Germinal center (tissue), 1 donor: ENCODE measurements at regions not wholly inside any gene's neighbourhood (a gene's known extent, or its start where the extent isn't known, plus 50 kb on each side); places are given as distances from the start of the nearest gene placed in this dataset.

Source experiments
- DNase-seq: peaks from one replicate; pipeline ENCODE4 v3.0.0; 2012; ENCODE audit warnings: mixed read lengths, low spot score

DNA sequence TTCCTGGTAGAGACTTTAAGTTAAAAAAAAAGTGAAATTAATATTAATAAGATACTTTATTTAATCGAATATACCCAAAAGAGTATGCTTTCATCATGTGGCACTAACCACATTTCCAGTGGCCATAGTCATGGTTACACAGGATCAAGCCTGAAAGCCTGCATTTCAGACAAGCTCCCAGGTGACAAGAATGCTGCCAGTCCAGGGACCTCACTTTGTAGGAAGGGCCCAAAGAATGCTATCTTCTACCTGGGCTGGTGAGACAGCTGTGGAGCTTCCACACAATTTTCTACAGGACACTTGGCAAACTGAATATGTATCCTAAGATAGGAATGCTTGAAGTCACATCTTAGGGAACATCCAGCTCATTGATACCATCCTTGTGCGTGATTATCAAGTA, 203.8 kb downstream of the AUH start:
- no peak for DNase-seq

DNA sequence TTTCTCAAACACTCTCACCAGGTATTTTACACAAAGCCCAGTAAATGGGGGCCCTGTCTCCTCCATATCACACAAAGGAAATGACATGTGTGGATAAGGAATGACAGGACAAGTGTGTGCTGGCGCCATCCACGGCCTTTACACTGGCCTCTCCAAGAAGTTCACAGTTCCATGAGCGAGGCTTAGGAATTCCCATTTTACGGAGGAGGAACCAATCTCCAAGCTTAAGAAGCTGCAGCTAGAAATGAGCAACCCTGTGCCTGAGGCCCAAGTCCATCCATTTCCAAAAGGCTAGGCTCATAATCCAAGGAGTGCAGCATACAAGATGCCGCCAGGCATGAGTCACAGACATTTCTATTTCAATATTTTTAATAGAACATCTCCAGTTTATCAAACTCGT, 203.4 kb downstream of the AUH start:
- DNase-seq, result no peak

DNA sequence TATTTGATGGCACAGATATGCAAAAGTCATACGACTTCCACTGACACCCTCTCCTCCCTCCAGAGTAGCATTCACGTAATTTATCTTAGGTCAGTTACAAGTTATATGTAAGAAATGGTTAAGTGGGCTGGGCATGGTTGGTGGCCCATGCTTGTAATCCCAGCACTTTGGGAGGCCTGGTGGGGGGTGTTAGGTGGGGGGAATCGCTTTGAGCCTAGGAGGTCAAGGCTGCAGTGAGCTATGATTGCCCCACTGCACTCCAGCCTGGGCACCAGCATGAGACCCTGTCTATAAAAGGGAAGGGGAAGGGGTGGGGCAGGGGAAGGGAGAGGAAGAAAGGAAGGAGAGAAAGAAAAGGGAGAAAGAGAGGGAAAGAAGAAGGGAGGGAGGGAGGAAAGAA, 202.8 kb downstream of the AUH start:
- DNase-seq, result no peak

DNA sequence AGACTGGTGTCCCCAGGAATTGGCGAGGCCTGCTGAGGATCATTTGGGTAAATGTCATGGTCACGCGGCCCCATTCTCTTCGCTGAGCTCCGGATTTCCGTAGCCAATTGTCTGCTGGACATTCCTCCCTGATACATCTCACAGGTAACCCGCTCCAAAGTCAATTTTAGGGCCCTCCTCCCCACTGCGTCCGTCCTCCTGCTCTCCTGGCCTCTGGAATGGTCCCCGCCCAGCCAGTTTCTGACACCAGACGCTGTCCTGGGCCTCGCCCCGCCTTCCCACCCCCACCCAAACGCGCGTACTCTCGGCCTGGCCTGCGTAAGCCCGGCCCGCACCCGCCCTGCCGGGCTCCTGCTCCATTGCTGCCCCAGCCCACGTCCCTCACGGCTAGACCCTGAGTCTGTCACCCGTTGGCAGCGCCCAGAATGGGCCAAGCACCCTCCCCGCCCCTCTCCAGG, 202.0 kb downstream of the AUH start:
- no peak for DNase-seq

DNA sequence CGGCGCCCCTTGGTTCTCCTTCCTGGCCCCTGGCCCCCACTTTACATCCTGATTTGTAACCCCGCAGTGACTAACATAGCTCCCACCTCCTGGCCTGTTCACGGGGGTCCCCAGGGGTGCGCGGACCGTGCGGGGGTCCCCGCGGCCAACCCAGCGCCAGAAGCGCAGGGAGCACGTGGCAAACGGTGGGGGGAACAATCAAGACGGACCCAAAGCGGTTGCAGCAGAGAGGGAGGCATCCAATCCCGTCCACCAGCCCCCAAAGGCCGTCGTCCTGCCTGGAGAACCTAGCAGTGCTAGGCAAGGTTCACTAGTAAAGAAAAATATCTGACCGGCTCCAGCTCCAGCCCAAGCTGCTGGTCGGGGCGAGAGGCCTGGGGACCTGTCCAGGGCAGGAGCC, 201.5 kb downstream of the AUH start:
- no peak for DNase-seq

DNA sequence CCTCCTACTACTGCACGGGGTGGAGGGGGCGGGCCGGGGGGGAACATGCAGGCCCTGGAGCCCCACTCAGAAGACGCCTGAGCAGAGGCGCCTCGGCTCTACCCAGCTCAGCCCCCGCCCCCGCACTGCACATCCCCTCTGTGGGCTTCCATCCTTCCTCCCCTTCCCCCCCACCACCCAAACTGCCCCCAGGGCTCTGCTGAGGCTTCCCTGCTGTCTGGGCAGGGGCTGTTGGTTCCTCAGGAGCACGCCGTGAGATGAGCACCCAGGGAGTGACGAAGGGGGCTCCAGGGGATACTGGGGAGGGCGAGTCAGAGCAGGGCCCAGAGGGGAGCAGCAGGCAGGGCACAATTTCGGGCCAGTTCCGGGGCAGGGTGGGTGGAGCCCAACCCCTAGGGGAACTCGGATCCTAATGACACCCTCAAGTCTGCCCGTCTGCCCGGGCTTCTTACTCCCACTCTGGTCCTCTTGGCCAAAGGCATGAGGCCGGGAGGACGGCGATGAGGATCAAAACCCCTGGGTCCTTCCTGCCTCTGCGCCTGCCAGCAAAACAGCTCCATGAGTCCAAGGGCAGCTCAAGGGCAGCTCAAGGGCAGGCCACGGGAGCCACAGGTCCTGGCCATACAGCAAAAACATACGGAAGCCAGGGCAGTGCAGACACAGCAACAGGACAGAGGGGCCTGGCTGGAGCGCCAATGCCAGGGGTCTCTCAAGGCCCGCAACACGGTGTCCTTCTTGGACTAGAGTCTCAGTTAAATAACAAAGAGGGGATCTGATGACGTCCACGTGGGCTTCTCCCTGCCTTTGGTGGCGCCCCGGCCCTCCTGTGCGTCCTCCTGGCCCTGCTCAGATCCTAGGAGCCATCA, 200.9 kb downstream of the AUH start:
- no peak for DNase-seq

DNA sequence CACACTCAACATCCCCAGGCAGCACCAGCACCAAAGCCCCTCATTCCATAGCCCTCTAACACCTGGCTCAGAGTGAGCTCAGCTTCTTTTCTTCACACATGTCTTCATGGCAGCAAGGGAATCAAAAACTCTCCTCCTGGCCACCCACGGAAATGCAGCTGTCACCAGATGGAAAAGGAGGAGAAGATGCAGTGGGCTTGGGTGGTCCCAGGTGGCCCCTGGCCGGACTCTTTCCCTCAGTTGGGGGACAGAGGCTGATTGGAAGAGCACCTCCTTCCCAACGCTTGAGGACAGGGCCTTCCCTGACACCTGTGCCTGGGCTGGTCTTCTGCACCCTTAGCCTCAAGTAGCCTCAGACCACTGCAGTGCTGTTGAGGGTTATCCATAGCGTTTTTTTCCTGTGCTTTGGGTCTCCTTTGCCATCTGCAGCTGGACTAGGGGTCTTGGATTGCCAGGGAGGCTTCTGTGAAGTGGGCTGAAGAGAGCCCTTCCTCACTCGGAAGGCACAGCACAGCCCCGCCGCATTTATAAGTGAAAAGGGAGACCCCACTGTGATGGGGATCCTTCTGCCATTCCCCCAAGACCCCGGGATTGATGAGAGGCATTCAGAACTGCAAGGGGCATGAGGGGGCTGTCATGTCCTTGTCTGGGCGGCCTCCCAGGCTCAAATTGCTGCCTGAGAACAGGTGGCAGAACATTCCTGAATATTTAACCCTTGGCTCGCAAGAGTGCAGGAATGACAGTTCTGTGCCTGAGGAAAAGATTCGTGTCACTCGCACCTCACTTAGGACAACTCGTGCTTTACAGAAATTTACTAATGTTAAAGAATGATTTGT, 200.0 kb downstream of the AUH start:
- no peak for DNase-seq

DNA sequence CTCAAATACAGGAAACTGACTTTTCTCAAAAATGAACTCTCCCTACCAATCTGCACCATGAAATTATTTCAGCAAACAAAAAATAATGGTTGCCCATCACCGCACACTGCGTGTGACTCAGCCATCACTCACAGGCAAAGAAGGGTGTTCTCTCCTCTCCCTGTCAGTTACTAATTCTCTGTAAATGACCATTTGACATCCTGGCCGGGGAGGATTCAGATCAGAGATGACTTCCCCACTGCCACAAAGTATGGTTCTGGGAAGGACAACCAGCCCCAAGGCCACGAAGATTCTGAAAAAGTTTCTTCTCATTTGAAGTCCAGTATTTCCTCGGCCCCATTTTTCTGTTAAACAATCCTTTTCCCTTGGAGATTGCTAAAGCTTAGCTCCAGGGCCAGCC, 199.4 kb downstream of the AUH start:
- no peak for DNase-seq

DNA sequence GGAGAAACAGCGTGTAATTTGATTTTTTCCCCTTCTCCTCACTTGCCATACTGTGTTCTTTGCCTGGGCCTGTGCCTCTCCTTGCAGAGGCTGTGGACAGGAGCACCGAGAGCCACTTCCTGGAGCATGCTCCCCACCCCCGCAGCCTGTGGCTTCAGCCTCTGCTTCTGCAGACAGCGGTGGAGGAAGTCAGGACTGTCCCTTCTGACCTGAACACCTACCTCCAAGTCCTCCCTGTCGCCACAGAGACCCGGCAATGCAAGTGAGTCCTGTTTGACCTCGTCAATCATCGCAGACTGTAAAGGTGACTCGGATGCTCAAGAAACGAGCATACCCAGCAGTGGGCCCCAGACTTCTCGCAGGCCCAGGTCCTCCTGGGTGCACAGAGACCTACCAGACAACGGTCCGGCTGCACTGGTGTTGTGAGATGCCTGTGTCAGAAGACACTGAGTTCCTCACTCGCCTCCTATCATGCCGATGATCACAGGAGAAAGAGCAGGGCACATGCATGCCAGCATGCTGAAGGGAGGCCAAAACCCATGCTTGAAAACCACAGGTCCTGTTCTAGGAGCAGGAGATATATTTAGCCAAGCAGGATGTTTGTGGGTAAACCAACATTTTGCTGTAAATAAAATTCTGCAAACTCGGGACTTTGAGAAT, 198.8 kb downstream of the AUH start:
- no peak for DNase-seq

DNA sequence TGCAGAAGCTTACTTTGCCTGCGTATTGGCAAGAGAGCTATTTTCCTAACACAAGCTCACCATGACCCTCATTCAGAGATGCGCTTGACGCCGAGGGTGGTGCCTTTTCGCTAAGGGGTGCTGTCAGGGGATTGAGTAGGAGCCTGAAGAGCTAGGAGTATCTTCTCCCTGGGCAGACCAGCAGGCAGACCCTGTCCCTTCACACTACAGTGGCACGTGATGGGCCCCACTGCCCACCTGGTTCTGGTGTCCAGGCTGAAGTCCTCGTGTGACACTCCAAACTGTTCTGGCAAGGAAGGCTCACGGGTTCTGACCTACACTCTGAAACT, 198.3 kb downstream of the AUH start:
- DNase-seq, result no peak

DNA sequence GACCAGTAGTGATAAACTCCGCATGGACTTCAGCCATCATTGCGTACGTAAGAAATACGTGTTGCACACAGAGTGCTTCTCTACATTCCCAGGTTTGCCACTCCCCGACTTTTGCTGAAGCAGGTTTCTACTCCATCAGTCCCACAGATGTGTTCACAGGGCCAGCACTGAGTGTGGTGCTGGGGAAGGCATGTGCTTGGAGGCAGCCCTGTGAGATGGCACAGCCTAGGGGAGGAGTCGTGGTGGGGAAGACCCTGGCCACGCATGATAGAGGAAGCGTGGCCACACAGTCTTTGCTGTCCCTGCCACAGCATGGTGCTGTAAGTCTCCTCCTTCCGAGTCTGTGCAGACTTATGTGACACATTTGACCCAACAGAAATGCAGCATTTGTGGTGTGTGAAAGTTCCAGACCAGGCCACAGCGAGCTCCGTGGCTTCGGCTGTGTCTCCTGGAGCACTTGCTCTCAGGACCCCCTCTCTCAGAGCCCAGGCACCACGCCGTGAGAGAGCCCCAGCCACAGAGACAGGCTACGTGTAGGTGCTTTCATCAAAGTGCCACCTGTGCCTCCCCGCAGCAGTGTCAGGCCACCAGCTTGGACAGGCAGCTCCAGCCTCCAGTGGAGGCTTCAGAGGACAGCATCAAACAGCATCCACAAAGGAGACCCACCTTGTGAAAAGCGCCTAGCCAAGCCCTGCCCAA, 197.8 kb downstream of the AUH start:
- peak; percentile 60 for DNase-seq
